Renal pelvis (tissue), 1 donor: ENCODE measurements at regions not wholly inside any gene's neighbourhood (a gene's known extent, or its start where the extent isn't known, plus 50 kb on each side); places are given as distances from the start of the nearest gene placed in this dataset.
"Not testable (repeated sequence)": the region's sequence is repeated elsewhere in the genome, so short reads cannot be mapped to it uniquely, and the experiment has no call there.

Experiments
- DNase-seq: peaks from one replicate; pipeline ENCODE4 v3.0.0-alpha.2; 2013

DNA sequence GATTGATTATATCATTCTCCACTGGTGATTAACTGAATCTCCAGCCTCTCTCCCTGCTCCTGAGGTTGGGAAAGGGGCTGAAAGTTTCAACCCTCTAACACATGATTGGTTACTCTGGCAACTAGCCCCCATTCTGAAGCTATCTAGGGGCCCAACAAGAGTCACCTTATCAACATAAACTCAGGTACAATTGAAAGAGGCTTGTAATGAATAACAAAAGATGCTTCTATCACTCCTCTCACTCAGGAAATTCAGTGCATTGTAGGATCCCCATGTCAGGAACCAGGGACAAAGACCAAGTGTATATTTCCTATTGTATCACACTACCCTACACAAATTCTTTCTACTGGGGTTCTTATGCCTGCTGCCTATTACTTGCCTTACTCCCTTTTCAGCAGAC lies 123.9 kb upstream of the SLC13A1 start:
- no peak for DNase-seq

- not testable (repeated sequence) for DNase-seq
These were observed 121.8 kb upstream of the SLC13A1 start for GRCh38 chr7:123321578-123321977.

- no peak for DNase-seq
These were observed 120.1 kb upstream of the SLC13A1 start for GRCh38 chr7:123319911-123320310.

DNA sequence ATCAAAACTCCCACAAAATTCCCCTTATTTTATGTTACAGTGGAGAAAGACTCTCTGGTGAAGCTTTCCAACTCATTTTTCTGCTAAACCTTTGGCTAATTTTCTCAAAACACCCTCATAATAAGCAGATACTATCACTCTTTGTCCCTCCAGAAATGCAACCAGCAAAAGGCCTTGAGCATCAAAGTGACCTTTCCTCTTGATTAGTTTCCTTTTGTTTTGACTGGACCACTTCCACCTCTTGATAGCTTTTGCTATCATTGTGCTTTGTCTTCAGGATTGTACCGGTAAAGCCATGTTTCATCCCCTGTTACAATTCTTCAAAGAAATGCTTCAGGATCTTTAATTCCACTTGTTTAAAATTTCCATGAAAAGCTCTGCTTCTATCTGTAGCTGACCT lies 115.1 kb upstream of the SLC13A1 start:
- DNase-seq, result no peak

DNA sequence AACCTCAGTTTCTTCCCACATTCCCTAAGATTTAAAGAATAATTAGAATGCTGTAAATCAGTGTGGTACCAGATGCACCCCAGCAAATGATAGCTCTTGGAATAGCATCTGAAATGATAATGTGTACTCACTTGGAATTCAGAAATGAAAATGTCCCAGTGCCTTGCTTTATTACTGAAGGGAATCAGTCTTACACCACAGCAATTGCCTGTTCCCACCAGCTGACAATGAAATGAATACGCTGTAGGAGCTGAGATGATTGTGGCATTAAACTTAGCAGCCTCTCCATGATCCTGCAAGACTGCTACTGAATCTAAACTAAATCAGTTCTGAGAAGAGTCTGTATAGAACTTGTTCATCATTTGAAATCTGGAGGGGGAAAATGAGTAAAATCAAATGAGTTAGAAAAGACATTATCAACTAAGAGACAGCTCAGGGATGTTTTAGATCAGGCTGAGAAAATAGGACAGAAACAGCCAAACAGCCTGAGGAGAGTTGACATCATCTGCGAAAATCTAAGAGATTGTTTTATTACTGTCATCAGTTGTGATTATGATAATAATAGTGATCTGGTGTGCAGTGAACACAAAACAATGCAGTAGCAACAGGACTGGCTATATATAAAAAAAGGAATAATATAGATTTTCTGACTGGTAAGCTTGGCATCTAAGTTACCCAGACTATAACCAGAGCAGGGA lies 108.6 kb upstream of the SLC13A1 start:
- DNase-seq, result no peak

DNA sequence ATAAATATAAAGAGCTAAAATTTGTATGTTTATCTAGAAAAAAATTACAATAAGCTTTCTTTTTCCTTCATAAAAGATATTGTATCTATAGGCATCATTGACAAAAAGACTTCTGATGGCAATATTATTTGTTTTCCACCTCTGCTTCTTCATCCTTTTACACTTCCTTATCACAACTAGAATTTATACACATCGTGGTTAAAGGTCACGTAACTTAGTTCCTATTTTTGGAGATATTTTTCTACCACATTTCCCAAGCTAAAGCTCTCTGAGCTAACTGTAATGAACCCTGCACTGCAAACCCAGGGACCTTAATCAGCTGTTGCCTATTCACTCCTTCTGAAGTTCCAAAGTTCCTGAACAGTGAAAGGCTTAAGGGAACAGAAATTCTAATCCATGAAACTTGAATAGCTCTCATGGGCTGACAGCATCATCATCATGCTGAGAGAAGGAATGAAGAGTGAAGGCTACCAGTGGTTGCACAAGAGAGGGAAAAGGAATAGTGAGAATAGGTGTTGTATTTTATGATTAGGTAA lies 106.1 kb upstream of the SLC13A1 start:
- DNase-seq, result no peak

DNA sequence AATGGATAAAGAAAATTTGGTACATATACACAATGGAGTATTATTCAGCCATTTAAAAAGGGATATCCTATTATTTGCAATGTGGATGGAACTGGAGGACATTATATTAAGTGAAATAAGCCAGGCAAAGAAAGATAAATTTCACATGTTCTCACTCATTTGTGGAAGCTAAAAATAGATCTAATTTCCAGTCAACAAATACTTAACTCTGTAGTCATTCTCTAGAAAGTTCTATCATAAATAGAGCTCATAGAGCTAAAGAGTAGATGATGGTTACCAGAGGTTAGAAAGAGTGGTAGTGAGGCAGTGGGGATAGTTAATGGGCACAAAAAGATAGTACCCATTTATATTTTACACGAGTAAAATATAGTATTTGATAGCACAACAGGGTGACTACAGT lies 104.2 kb upstream of the SLC13A1 start:
- no peak for DNase-seq

DNA sequence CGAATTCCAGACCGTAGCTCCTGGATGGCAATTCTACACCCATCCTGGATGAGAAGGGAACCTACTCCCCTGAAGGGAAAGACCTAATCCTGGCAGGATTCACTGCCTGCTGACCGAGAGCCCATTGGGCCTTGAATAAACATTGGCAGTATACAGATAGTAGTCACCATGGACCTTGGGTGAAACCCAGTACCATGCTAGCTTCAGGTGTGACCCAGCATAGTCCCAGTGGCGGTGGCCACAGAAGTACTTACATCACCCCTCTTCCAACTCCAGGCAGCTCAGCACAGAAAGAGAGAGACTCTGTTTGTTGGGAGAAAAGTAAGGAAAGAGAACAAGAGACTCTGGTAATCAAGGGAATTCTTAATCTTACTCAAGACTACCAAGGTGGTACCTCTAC lies 97.2 kb upstream of the SLC13A1 start:
- DNase-seq, result no peak

DNA sequence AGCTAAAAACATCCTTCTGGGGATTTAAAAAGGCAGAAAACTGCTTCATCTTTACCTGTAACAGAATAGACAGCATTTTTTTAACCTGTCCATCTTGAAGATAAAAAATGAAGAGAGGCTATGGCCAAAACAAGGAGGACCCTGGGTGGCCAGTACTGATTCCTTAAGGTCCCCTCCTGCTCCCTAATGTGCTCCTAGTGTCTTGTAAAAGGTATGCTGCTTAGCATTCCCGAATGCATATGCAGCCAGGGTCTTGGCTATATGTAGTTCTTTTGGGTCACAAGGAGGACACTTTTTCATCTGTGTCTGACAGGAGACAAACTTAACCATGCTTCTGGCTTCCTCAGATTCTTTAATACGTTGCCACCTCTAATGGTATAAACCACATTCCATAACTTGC lies 93.9 kb upstream of the SLC13A1 start:
- no peak for DNase-seq

- no peak for DNase-seq
These were observed 92.5 kb upstream of the SLC13A1 start for GRCh38 chr7:123292227-123292626.

DNA sequence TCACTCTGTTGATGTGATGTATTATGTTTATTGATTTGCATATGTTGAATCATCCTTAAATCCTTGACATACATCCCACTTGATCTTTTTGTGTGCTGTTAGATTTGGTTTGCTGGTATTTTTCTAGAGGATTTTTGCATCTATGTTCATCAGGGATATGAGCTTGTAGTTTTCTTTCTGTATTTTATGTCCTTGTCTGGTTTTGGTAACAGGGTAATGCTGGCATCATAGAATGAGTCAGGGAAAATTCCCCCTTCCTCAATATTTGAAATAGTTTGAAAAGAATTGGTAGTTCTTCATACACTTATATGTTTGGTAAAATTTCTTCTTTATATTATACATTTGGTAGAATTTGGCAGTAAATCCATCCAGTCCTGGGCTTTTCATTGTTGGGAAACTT lies 89.4 kb upstream of the SLC13A1 start:
- DNase-seq, result no peak

- DNase-seq, result no peak
These were observed 85.4 kb upstream of the SLC13A1 start for GRCh38 chr7:123285076-123285700.

- DNase-seq, result no peak
These were observed 83.6 kb upstream of the SLC13A1 start for GRCh38 chr7:123283373-123283772.

- no peak for DNase-seq
These were observed 82.4 kb upstream of the SLC13A1 start for GRCh38 chr7:123282181-123282580.

DNA sequence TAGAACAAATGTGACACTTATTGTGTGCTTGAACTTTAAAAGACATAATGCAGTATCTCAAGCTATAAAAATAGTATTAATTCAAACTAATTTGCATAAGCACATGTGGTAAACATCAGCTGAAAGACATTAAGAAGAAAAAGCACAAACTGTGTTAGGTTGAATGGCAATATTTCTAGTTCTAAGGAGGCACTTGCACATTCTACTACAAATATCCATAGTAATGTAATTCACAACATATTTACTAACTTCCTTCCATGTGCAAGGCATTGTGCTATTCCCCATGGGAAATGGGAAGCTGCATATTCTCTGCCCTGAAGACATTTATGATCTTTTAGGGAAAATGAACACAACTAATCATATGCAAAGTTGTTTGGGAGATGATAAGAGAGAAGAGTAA lies 80.2 kb upstream of the SLC13A1 start:
- DNase-seq, result no peak

- no peak for DNase-seq
These were observed 75.4 kb upstream of the SLC13A1 start for GRCh38 chr7:123275036-123275753.

DNA sequence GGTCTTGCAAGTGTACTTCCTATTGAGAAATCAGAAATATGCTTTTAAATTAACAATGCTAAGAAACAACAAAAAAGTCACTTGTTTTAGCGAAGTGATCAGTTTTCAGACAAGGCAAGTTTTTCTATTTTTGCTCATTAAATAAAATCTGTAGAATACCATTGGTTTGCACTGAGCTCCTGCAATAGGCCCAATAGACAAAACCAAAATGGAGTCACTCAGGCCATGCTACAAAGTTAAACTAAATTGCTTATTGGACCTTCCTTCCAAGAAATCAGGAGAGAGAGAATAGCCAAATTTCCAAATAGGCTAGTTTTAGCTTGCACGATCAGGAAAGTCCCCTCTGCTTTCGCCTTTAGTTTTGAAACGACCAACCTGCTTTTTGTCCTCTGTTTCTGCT lies 73.4 kb upstream of the SLC13A1 start:
- DNase-seq, result no peak

GRCh38 chr7:123271856-123272255 lies 72.1 kb upstream of the SLC13A1 start:
- no peak for DNase-seq

- no peak for DNase-seq
These were observed 71.5 kb upstream of the SLC13A1 start for GRCh38 chr7:123271231-123271630.

- no peak for DNase-seq
These were observed 70.8 kb upstream of the SLC13A1 start for GRCh38 chr7:123270570-123270969.

DNA sequence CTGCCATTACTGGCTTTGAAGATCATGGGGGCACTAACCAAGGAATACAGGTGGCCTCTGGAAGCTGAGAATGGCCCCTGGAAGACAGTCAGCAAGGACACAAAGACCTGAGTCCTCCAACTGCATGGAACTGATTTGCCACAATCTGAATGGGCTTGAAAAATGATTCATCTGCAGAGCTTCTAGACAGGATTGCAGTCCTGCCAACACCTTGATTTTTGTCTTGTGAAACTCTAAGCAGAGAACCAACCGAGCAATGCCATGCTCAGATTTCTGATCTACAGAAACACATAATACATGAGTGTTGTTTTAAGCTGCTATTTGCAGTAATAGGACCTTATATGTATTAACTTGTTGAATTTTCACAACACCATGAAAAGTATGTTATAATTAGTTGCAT lies 66.1 kb upstream of the SLC13A1 start:
- no peak for DNase-seq

- DNase-seq, result not testable (repeated sequence)
These were observed 65.1 kb upstream of the SLC13A1 start for GRCh38 chr7:123264820-123265219.

DNA sequence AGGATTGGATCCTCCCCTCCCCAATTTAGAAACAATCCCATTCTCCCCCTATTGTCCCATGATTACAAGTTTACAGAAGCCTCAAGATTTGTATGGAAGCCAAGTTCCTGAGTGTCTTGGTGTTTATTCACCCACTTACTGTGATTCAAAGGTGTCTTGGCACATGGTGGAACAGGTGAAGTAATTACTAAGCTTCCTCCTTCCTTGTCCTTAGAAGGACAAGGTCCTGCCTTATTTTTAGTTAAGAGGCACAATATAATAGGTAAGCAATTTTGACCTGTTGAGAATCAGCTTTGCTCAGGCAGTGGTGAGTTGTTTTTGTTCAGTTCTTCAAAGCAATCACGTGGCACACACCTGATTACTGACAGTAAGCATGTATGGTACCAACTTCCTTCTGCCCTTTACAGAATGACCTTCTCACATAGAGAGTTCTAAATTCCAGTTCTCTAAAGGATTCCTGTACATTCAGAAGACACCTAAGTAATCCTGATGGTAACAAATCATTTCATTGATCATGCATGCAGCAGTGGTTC lies 60.7 kb upstream of the SLC13A1 start:
- no peak for DNase-seq
